PC-3 (cell line): ENCODE measurements at regions not wholly inside any gene's neighbourhood (a gene's known extent, or its start where the extent isn't known, plus 50 kb on each side); places are given as distances from the start of the nearest gene placed in this dataset.
A peak's percentile ranks its signal among the peaks of the same experiment; 100 is the strongest.

Experiments used
- ATAC-seq: fragments of 200-7000 bp; cut with Tn5 transposase; 2 replicates; pipeline ENCODE4 v1.9.1; 2020; ENCODE audit warnings: mild to moderate bottlenecking, moderate library complexity
- BruUV-seq: library from RNA; stranded (reverse); fragments of 400-500 nt; replicated peaks from 2 replicates; lab custom pipeline; 2021; lab: Mats Ljungman, UMichigan
- CTCF ChIA-PET: fragments of 300-600 bp; sonication (Branson Sonifier 250); formaldehyde crosslinking; loops from one replicate; lab custom pipeline; 2022; ENCODE audit warnings: antibody characterized with exemption; lab: Charles Lee
- POLR2A ChIA-PET: fragments of 300-600 bp; sonication (Branson Sonifier 250); formaldehyde crosslinking; loops from one replicate; lab custom pipeline; 2022; ENCODE audit warnings: antibody characterized with exemption; ENCODE audit not compliant: unreplicated experiment; lab: Charles Lee
- DNase-seq: peaks from one replicate; pipeline ENCODE4 v3.0.0-alpha.2; 2015
- H2AFZ ChIP-seq: fragments of 300-600 bp; sonication (generic); 2 replicates; pipeline ENCODE4 v1.6.0; 2016; ENCODE audit warnings: antibody characterized with exemption, low read length
- H3F3A ChIP-seq: fragments of 300-600 bp; sonication (generic); one replicate; pipeline ENCODE4 v1.6.0; 2017; ENCODE audit warnings: antibody characterized with exemption, low read length, control low read depth, mild to moderate bottlenecking; ENCODE audit not compliant: unreplicated experiment
- H3K27ac ChIP-seq: fragments of 300-600 bp; sonication (generic); 2 replicates; pipeline ENCODE4 v1.5.1; 2016; ENCODE audit warnings: mild to moderate bottlenecking, low read length
- H3K27me3 ChIP-seq: fragments of 300-600 bp; sonication (generic); 2 replicates; pipeline ENCODE4 v1.6.1; 2016; ENCODE audit warnings: low read length, mixed read lengths
- H3K36me3 ChIP-seq: fragments of 300-600 bp; sonication (generic); 2 replicates; pipeline ENCODE4 v1.6.1; 2016; ENCODE audit warnings: low read depth, mixed run types, low read length, mixed read lengths
- H3K4me1 ChIP-seq: fragments of 300-600 bp; sonication (generic); 2 replicates; pipeline ENCODE4 v1.5.1; 2016; ENCODE audit warnings: low read length; ENCODE audit not compliant: insufficient read depth
- H3K4me2 ChIP-seq: fragments of 300-600 bp; sonication (generic); 2 replicates; pipeline ENCODE4 v1.6.0; 2016; ENCODE audit warnings: low read length
- H3K4me3 ChIP-seq: fragments of 300-600 bp; sonication (generic); 2 replicates; pipeline ENCODE4 v1.5.1; 2016; ENCODE audit warnings: mild to moderate bottlenecking, low read length, mixed read lengths
- H3K79me2 ChIP-seq: fragments of 300-600 bp; sonication (generic); 2 replicates; pipeline ENCODE4 v1.6.1; 2017; ENCODE audit warnings: low read length, mixed read lengths
- H3K9ac ChIP-seq: fragments of 300-600 bp; sonication (generic); 2 replicates; pipeline ENCODE4 v1.6.0; 2016; ENCODE audit warnings: mild to moderate bottlenecking, low read length
- H3K9me2 ChIP-seq: fragments of 300-600 bp; sonication (generic); replicated peaks from 2 replicates; pipeline ENCODE4 v1.6.1; 2016; ENCODE audit warnings: mixed run types, low read length, mixed read lengths
- H3K9me3 ChIP-seq: fragments of 300-600 bp; sonication (generic); 2 replicates; pipeline ENCODE4 v1.6.1; 2016; ENCODE audit warnings: low read length, mixed read lengths
- H4K20me1 ChIP-seq: fragments of 300-600 bp; sonication (generic); 2 replicates; pipeline ENCODE4 v1.6.1; 2016; ENCODE audit warnings: low read length, mixed read lengths
- EZH2 ChIP-seq: fragments of 300-600 bp; sonication (generic); IDR thresholded peaks from one replicate; pipeline ENCODE4 v1.6.1; 2017; ENCODE audit warnings: antibody characterized with exemption, mild to moderate bottlenecking, low read length; ENCODE audit not compliant: unreplicated experiment
- EZH2phosphoT487 ChIP-seq: fragments of 300-600 bp; sonication (generic); IDR thresholded peaks from 2 replicates; pipeline ENCODE4 v1.6.1; 2018; ENCODE audit warnings: mild to moderate bottlenecking, antibody characterized with exemption, low read length, borderline replicate concordance
- intact Hi-C: fragments of 100-400 bp; cut with micrococcal nuclease; formaldehyde crosslinking; loops from 2 replicates; pipeline ENCODE4 v1.9.0; 2023
- TF ChIP-seq, protein P1 (sequence below): fragments of 300-600 bp; sonication (generic); conservative IDR thresholded peaks from 2 replicates; pipeline ENCODE4 v1.5.1; 2017; ENCODE audit warnings: antibody characterized with exemption, low read depth, mild to moderate bottlenecking, low read length

DNA sequence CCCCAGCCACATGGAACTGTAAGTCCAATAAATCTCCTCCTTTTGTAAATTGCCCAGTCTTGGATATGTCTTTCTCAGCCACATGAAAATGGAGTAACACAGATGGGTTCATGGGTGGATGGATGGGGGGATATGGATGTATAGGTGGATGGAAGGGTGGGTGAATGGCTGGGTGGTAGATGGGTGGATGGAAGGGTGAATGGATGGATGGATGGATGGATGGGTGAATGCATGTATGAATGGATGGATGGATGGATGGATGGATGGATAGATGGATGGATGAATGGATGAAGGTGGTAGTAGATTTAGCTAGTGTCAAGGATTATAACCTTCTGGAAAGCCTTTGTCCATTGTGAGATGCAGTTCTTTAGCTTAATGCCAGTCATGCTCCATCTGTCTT, 146.1 kb upstream of the ATP2B2 start:
- H3K4me3 ChIP-seq: no peak overlapping the region
- CTCF ChIA-PET: no interaction called here
- intact Hi-C loops: no loop called here
- no peaks in the 10 kb centered on the region for H3K36me3 ChIP-seq
- TF ChIP-seq, protein P1, sequence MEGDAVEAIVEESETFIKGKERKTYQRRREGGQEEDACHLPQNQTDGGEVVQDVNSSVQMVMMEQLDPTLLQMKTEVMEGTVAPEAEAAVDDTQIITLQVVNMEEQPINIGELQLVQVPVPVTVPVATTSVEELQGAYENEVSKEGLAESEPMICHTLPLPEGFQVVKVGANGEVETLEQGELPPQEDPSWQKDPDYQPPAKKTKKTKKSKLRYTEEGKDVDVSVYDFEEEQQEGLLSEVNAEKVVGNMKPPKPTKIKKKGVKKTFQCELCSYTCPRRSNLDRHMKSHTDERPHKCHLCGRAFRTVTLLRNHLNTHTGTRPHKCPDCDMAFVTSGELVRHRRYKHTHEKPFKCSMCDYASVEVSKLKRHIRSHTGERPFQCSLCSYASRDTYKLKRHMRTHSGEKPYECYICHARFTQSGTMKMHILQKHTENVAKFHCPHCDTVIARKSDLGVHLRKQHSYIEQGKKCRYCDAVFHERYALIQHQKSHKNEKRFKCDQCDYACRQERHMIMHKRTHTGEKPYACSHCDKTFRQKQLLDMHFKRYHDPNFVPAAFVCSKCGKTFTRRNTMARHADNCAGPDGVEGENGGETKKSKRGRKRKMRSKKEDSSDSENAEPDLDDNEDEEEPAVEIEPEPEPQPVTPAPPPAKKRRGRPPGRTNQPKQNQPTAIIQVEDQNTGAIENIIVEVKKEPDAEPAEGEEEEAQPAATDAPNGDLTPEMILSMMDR: no peak
- TF ChIP-seq EZH2phosphoT487 (no peak), EZH2 (no peak)
- no peaks in the 10 kb centered on the region for H4K20me1 ChIP-seq
- no peaks in the 10 kb centered on the region for H3K4me1 ChIP-seq
- H3F3A ChIP-seq: no peaks in the 10 kb centered on the region
- no peaks in the 10 kb centered on the region for H3K9me3 ChIP-seq
- no peak overlapping the region for H3K4me2 ChIP-seq
- no TSS peak for BruUV-seq
- peaks cover 58% of the 10 kb centered on the region for H3K27me3 ChIP-seq
- no peak overlapping the region for H2AFZ ChIP-seq
- DNase-seq: no peak
- H3K79me2 ChIP-seq: no peaks in the 10 kb centered on the region
- POLR2A ChIA-PET: no interaction called here
- ATAC-seq: no peak
- H3K9ac ChIP-seq: no peak overlapping the region
- H3K27ac ChIP-seq: no peak overlapping the region
- H3K9me2 ChIP-seq: no peaks in the 10 kb centered on the region

DNA sequence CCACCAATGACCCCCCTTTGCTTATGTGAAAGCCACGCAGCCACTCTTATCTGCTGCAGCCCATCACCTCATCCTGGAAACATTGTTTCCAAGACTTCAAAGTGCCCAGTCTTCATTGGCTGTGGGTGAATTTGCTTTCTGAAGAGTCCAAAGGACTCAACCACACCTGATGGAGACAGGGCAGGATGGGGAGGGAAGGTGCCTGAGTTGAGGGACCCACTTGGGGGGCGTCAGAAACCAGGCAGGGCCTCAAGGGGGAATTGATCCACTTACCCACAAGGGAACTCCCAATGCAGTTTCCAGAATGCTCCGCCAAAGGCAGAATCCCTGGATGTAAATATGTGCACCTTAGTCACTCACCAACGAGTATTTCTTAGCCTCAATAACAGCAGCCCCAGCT, 147.9 kb upstream of the ATP2B2 start:
- H3K36me3 ChIP-seq: no peaks in the 10 kb centered on the region
- ATAC-seq: no peak
- no peaks in the 10 kb centered on the region for H3K9me2 ChIP-seq

DNA sequence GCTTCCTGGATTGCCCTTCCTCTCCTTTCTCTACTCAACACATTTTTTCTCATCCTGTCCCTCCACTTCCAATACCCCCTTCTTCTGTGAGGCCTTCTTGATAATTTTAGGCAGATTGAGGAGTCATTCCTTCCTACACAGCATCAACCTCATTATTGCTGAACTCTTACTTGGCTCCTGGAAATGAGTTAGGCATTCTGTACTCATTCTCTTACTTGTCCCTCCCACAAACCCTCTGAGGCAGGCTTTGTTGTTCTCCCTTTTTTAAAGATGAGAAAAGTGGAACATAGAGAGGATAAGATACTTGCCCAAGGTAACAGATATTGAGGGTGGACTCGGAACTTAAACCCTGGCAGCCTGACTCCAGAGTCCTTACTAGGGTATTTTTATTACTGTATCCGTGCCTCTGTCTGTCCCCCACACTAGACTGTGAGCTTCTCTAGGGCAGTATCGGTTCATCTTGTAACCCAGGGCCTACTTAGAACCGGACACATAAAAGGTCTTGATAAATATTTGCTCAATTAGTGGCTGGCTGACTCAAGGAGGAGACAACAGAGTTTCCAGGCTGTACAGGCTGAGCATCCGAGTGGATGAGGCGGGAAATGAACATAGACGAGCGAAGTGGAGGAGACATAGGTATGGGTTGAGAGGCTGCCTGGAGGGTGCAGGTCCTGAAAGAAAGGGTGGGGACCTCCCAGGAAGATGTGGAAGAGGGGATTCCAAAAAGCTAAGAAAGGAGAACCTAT, 148.7 kb upstream of the ATP2B2 start:
- H3K4me1 ChIP-seq: no peaks in the 10 kb centered on the region
- H3K36me3 ChIP-seq: no peaks in the 10 kb centered on the region
- H3K79me2 ChIP-seq: no peaks in the 10 kb centered on the region
- no peaks in the 10 kb centered on the region for H3K9me3 ChIP-seq
- H3K4me2 ChIP-seq: no peak overlapping the region
- no peak overlapping the region for H3K27ac ChIP-seq
- ChIA-PET CTCF (no interaction called here), POLR2A (no interaction called here)
- intact Hi-C loops: no loop called here
- H2AFZ ChIP-seq: no peak overlapping the region
- H3K9ac ChIP-seq: no peak overlapping the region
- H4K20me1 ChIP-seq: no peaks in the 10 kb centered on the region
- peak; percentile 59; the same call in 1 of the 2 replicates for ATAC-seq
- no peaks in the 10 kb centered on the region for H3F3A ChIP-seq
- no TSS peak for BruUV-seq
- DNase-seq: no peak
- H3K4me3 ChIP-seq: no peak overlapping the region
- H3K27me3 ChIP-seq: peaks cover 52% of the 10 kb centered on the region
- TF ChIP-seq EZH2 (no peak), EZH2phosphoT487 (no peak)
- TF ChIP-seq, protein P1: no peak
- no peaks in the 10 kb centered on the region for H3K9me2 ChIP-seq

More for the DNA sequence above, 147.9 kb upstream of the ATP2B2 start:
- no TSS peak for BruUV-seq
- no peak overlapping the region for H3K9ac ChIP-seq
- H3K4me3 ChIP-seq: no peak overlapping the region
- ChIA-PET CTCF (no interaction called here), POLR2A (no interaction called here)
- no peak for DNase-seq
- intact Hi-C loops: no loop called here
- H2AFZ ChIP-seq: no peak overlapping the region
- no peaks in the 10 kb centered on the region for H4K20me1 ChIP-seq
- no peak overlapping the region for H3K27ac ChIP-seq
- no peaks in the 10 kb centered on the region for H3K79me2 ChIP-seq
- no peaks in the 10 kb centered on the region for H3F3A ChIP-seq
- TF ChIP-seq EZH2phosphoT487: no peak
- no peaks in the 10 kb centered on the region for H3K9me3 ChIP-seq
- no peak overlapping the region for H3K4me2 ChIP-seq
- H3K27me3 ChIP-seq: peaks cover 53% of the 10 kb centered on the region
- H3K4me1 ChIP-seq: no peaks in the 10 kb centered on the region
